ENCODE measurements at regions not wholly inside any gene's neighbourhood (a gene's known extent, or its start where the extent isn't known, plus 50 kb on each side); places are given as distances from the start of the nearest gene placed in this dataset.

- no peak overlapping the region for H3K27ac Mint-ChIP-seq
- TF ChIP-seq CTCF (IDR thresholded peaks at IDR 0.05): no peak
- peaks cover 1% of the 10 kb centered on the region for H3K36me3 Mint-ChIP-seq (ENCODE audit: low read depth)
- H3K4me1 Mint-ChIP-seq (ENCODE audit: low read depth): no peaks in the 10 kb centered on the region
- H3K27me3 Mint-ChIP-seq (ENCODE audit: insufficient read depth): peaks cover 3% of the 10 kb centered on the region
- H3K4me3 Mint-ChIP-seq: no peak overlapping the region
- DNase-seq: no peak
- peaks cover 30% of the 10 kb centered on the region for H3K9me3 Mint-ChIP-seq
Measured at GRCh38 chr6:115830895-115831294, 229.8 kb downstream of the FRK start.

GRCh38 chr6:115821798-115822197 is 238.9 kb downstream of the FRK start:
- no peak for DNase-seq
- H3K4me1 Mint-ChIP-seq (ENCODE audit: low read depth): no peaks in the 10 kb centered on the region
- H3K27me3 Mint-ChIP-seq (ENCODE audit: insufficient read depth): no peaks in the 10 kb centered on the region; the same call in 1 of the 2 replicates
- peaks cover 39% of the 10 kb centered on the region for H3K9me3 Mint-ChIP-seq
- no peak for TF ChIP-seq CTCF (IDR thresholded peaks at IDR 0.05)
- peaks cover 6% of the 10 kb centered on the region; the same call in 1 of the 2 replicates for H3K36me3 Mint-ChIP-seq (ENCODE audit: low read depth)
- no peak overlapping the region for H3K4me3 Mint-ChIP-seq
- no peak overlapping the region for H3K27ac Mint-ChIP-seq

GRCh38 chr6:115819506-115819905 is 241.2 kb downstream of the FRK start:
- Mint-ChIP-seq H3K4me3 (no peak overlapping the region), H3K27me3 (ENCODE audit: insufficient read depth) (no peaks in the 10 kb centered on the region; the same call in 1 of the 2 replicates), H3K27ac (no peak overlapping the region), H3K36me3 (ENCODE audit: low read depth) (peaks cover 6% of the 10 kb centered on the region; the same call in 1 of the 2 replicates), H3K9me3 (peaks cover 30% of the 10 kb centered on the region), H3K4me1 (ENCODE audit: low read depth) (no peaks in the 10 kb centered on the region)
- DNase-seq: no peak
- TF ChIP-seq CTCF (IDR thresholded peaks at IDR 0.05): no peak

DNA sequence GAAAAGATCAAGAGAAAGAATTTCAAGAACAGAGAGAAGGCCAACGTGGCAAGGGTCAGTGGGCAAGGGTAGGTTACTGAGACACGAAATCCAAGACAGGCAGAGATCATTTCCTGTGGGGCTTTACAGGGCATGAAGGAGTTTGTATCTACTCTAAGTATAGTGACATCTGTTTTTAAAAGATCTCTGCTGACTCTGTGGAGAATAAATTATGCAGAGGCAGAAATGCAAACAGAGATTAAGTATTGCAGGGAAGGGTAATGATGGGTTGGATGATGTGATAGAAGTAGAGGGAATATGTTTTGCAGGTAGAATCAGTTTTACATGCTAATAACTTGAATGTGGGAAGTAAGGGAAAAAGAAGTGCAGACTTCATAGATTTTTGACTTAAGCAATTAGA is 243.5 kb downstream of the FRK start:
- Mint-ChIP-seq H3K27me3 (ENCODE audit: insufficient read depth) (no peaks in the 10 kb centered on the region), H3K4me3 (no peak overlapping the region), H3K36me3 (ENCODE audit: low read depth) (peaks cover 6% of the 10 kb centered on the region; the same call in 1 of the 2 replicates), H3K9me3 (peaks cover 30% of the 10 kb centered on the region), H3K27ac (no peak overlapping the region), H3K4me1 (ENCODE audit: low read depth) (no peaks in the 10 kb centered on the region)
- no peak for DNase-seq
- TF ChIP-seq CTCF (IDR thresholded peaks at IDR 0.05): no peak

DNA sequence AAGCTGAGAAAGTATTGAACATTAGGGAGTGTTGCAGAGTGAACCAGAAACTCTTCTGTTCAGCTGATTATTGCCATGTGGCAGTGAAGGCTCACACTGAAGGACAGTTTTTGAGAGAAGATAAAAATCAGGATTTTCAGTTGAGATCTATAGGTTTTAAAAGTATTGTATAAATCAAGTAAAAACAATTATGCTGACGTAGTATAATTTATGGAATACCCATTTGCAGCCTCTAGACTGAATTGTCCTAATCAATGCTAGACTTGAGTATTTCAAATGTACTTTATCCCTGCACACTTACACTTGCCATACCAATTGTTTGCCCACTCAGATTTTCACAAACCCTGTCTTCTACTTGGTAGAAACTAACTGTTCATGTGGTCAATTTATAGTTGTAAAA is 245.8 kb downstream of the FRK start:
- peaks cover 23% of the 10 kb centered on the region for H3K9me3 Mint-ChIP-seq
- no peaks in the 10 kb centered on the region for H3K27me3 Mint-ChIP-seq (ENCODE audit: insufficient read depth)
- DNase-seq: no peak
- peaks cover 6% of the 10 kb centered on the region; the same call in 1 of the 2 replicates for H3K36me3 Mint-ChIP-seq (ENCODE audit: low read depth)
- no peak for TF ChIP-seq CTCF (IDR thresholded peaks at IDR 0.05)
- H3K27ac Mint-ChIP-seq: no peak overlapping the region
- no peak overlapping the region for H3K4me3 Mint-ChIP-seq
- no peaks in the 10 kb centered on the region for H3K4me1 Mint-ChIP-seq (ENCODE audit: low read depth)

GRCh38 chr6:115811541-115811940 is 249.2 kb downstream of the FRK start:
- Mint-ChIP-seq H3K27ac (no peak overlapping the region), H3K9me3 (peaks cover 9% of the 10 kb centered on the region), H3K27me3 (ENCODE audit: insufficient read depth) (no peaks in the 10 kb centered on the region), H3K4me3 (no peak overlapping the region), H3K36me3 (ENCODE audit: low read depth) (no peaks in the 10 kb centered on the region), H3K4me1 (ENCODE audit: low read depth) (no peaks in the 10 kb centered on the region)
- no peak for TF ChIP-seq CTCF (IDR thresholded peaks at IDR 0.05)
- no peak for DNase-seq

Measured in HFFc6 (cell line).